ENCODE measurements at regions not wholly inside any gene's neighbourhood (a gene's known extent, or its start where the extent isn't known, plus 50 kb on each side); places are given as distances from the start of the nearest gene placed in this dataset.

- TF ChIP-seq TAF1 (IDR thresholded peaks at IDR 0.05; ENCODE audit: borderline replicate concordance, low read depth, low read length) (no peak), POLR2AphosphoS5 (IDR thresholded peaks at IDR 0.05; ENCODE audit: low read depth, low read length) (no peak), CTCF (IDR thresholded peaks at IDR 0.05) (no peak), MAX (IDR thresholded peaks at IDR 0.05; ENCODE audit: low read depth) (no peak), SMC3 (IDR thresholded peaks at IDR 0.05; ENCODE audit: low read depth, low read length) (no peak), RAD21 (IDR thresholded peaks at IDR 0.05; ENCODE audit: low read length) (no peak), RXRA (IDR thresholded peaks at IDR 0.05; ENCODE audit: borderline replicate concordance, low read depth) (no peak), EP300 (IDR thresholded peaks at IDR 0.05; ENCODE audit: borderline replicate concordance in 1 of 2, low read depth in 1 of 2, low read length in 1 of 2) (no peak), MXI1 (IDR thresholded peaks at IDR 0.05; ENCODE audit: low read depth, low read length) (no peak), RFX5 (IDR thresholded peaks at IDR 0.05; ENCODE audit: low read length) (no peak), FOSL2 (IDR thresholded peaks at IDR 0.05; ENCODE audit: borderline replicate concordance, low read depth) (no peak)
Measured at GRCh38 chr2:831622-832021, 119.0 kb upstream of the SNTG2 start.
